ENCODE measurements at regions not wholly inside any gene's neighbourhood (a gene's known extent, or its start where the extent isn't known, plus 50 kb on each side); places are given as distances from the start of the nearest gene placed in this dataset.

DNA sequence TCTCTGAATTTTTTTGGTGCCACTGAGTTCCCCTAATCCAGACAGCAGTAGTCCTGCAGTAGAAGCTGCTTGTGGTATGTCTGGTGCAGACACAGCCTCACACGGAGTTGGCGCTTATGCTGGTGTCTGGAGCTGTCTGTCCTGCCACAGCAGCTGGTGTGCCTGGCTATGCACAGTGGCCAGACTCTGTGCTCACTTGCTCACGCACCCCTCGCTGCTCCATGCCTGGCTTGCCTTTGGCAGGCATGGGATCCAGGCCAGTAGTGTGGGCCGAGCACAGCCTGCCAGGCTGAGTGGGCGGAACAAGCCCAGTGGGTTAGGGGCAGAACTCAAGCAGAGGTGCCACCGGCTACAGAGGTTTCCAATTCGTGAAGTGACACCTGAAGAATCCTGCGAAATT lies 845.9 kb upstream of the PCDH9 start:
- H3K4me1 ChIP-seq (replicated peaks in 1 of 2; ENCODE audit: control insufficient read depth in 2 of 2, insufficient read depth in 2 of 2, low read length in 2 of 2) = no peaks in the 10 kb centered on the region
- POLR2A ChIA-PET = no interaction called here
- FAIRE-seq = no peak
- 0% methylated on average over 8 of the region's 9 CpGs for WGBS (ENCODE audit: insufficient coverage, low coverage, missing lambda C conversion rate)
- H3K9me3 ChIP-seq (replicated peaks; ENCODE audit: control insufficient read depth, insufficient read depth, low read depth, low read length) = no peaks in the 10 kb centered on the region
- H3K9ac ChIP-seq (ENCODE audit: insufficient read depth in 1 of 2, low read depth in 2 of 2, low read length in 2 of 2) = no peak overlapping the region
- CTCF ChIA-PET (ENCODE audit: low intra/inter-chr PET ratio) = no interaction called here
- H3K9me1 ChIP-seq (ENCODE audit: control insufficient read depth, insufficient read depth, low read length) = no peaks in the 10 kb centered on the region
- no peak overlapping the region for H3K27ac ChIP-seq (ENCODE audit: extremely low read depth, low read depth, low read length)
- TF ChIP-seq RBM25 (IDR thresholded peaks at IDR 0.05; ENCODE audit: low read depth, low read length, severe bottlenecking) = no peak
- TF ChIP-seq POLR2G (IDR thresholded peaks at IDR 0.05; ENCODE audit: low read depth, low read length) = no peak
- no peak for TF ChIP-seq PURB (CRISPR knock-in tag; IDR thresholded peaks at IDR 0.05; ENCODE audit: low read depth)
- TF ChIP-seq SREBF1 (IDR thresholded peaks at IDR 0.05; ENCODE audit: borderline replicate concordance, low read depth, low read length) = no peak
- no peak for TF ChIP-seq POLR2H (tag; IDR thresholded peaks at IDR 0.05; ENCODE audit: low read depth)
- no peak for TF ChIP-seq GTF2F1 (IDR thresholded peaks at IDR 0.05; ENCODE audit: low read depth, low read length)
- no peak for TF ChIP-seq ZNF436 (CRISPR knock-in tag; IDR thresholded peaks at IDR 0.05)
- no peak for TF ChIP-seq PCBP2 (IDR thresholded peaks at IDR 0.05; ENCODE audit: low read depth, low read length, poor library complexity, severe bottlenecking)
- TF ChIP-seq ZNF347 (CRISPR knock-in tag; IDR thresholded peaks at IDR 0.05; ENCODE audit: low read depth) = no peak
- TF ChIP-seq C11orf30 (IDR thresholded peaks at IDR 0.05; ENCODE audit: low read depth) = no peak
- TF ChIP-seq PHB (CRISPR knock-in tag; IDR thresholded peaks at IDR 0.05) = no peak
- TF ChIP-seq TEAD2 (tag; IDR thresholded peaks at IDR 0.05) = no peak
- no peak for TF ChIP-seq XRCC3 (IDR thresholded peaks at IDR 0.05)
- TF ChIP-seq, protein P1, sequence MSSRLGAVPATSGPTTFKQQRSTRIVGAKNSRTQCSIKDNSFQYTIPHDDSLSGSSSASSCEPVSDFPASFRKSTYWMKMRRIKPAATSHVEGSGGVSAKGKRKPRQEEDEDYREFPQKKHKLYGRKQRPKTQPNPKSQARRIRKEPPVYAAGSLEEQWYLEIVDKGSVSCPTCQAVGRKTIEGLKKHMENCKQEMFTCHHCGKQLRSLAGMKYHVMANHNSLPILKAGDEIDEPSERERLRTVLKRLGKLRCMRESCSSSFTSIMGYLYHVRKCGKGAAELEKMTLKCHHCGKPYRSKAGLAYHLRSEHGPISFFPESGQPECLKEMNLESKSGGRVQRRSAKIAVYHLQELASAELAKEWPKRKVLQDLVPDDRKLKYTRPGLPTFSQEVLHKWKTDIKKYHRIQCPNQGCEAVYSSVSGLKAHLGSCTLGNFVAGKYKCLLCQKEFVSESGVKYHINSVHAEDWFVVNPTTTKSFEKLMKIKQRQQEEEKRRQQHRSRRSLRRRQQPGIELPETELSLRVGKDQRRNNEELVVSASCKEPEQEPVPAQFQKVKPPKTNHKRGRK (tag; IDR thresholded peaks at IDR 0.05) = no peak
- TF ChIP-seq TCFL5 (CRISPR knock-in tag; conservative IDR thresholded peaks at IDR 0.05) = no peak
- DNase-seq (ENCODE audit: extremely low read depth in 1 of 4, low spot score in 3 of 4) = no peak
- ATAC-seq = no peak
- no peak overlapping the region for H3K4me2 ChIP-seq (ENCODE audit: insufficient read depth, low read length)
- no peak overlapping the region for H2AFZ ChIP-seq (ENCODE audit: low read depth, low read length)
- intact Hi-C loops (cut with micrococcal nuclease) = no loop called here
- no peaks in the 10 kb centered on the region for H3K36me3 ChIP-seq (ENCODE audit: control insufficient read depth, insufficient read depth, low read length)
- no TSS peak for BruUV-seq (replicated peaks)
- H3K4me3 ChIP-seq = no peak overlapping the region
- H4K20me1 ChIP-seq (replicated peaks; ENCODE audit: control insufficient read depth, insufficient read depth, low read length) = no peaks in the 10 kb centered on the region
- no peaks in the 10 kb centered on the region for H3K79me2 ChIP-seq (ENCODE audit: control insufficient read depth, insufficient read depth, low read length)
- in situ Hi-C loops (cut with MboI) = no loop called here
- H3K27me3 ChIP-seq (ENCODE audit: control insufficient read depth in 2 of 2, insufficient read depth in 2 of 2, low read length in 2 of 2) = no peaks in the 10 kb centered on the region

Measured in K562 (cell line).